ENCODE measurements at regions not wholly inside any gene's neighbourhood (a gene's known extent, or its start where the extent isn't known, plus 50 kb on each side); places are given as distances from the start of the nearest gene placed in this dataset.

DNA sequence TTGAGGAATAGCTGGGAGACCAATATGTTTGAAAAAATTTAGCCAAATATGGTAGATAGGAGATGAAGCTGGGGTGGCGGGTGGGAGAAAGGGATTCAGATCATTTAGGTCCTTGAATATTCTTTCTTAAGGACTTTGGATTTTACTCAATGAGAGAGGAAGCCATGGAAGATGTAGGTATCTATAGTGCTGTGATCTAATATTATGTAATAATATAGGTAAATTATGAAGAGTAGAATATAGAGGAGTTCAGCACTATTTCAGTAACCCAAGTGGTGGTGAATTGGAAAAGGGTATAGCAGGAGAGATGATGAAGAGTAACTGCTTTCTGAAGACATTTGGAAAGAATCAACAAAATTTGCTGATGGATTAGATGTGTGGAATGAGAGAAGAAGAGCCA lies 417.6 kb downstream of the UTRN start:
- Histone ChIP-seq H3K4me2 (replicated peaks; ENCODE audit: low read depth, low read length, poor library complexity, severe bottlenecking) (no peak overlapping the region), H4K20me1 (ENCODE audit: control insufficient read depth, insufficient read depth, low read length, poor library complexity, severe bottlenecking) (peaks cover 9% of the 10 kb centered on the region), H3K9ac (ENCODE audit: low read length) (no peak overlapping the region), H3K9me3 (ENCODE audit: control extremely low read depth in 1 of 3, control insufficient read depth in 2 of 3, insufficient read depth in 1 of 3, low read length in 2 of 3) (no peaks in the 10 kb centered on the region), H3K27me3 (replicated peaks in 1 of 4; ENCODE audit: control extremely low read depth in 1 of 4, control insufficient read depth in 3 of 4, insufficient read depth in 4 of 4, low read length in 3 of 4) (no peaks in the 10 kb centered on the region), H2AFZ (ENCODE audit: insufficient read depth, low read depth, low read length, poor library complexity, severe bottlenecking) (no peak overlapping the region), H3K79me2 (ENCODE audit: control insufficient read depth, insufficient read depth, low read length) (no peaks in the 10 kb centered on the region), H3K4me1 (ENCODE audit: control insufficient read depth in 2 of 2, insufficient read depth in 2 of 2, low read length in 2 of 2) (no peaks in the 10 kb centered on the region), H3K27ac (ENCODE audit: low read length in 2 of 2) (no peak overlapping the region), H3K36me3 (replicated peaks in 1 of 2; ENCODE audit: control extremely low read depth in 1 of 2, control insufficient read depth in 1 of 2, extremely low read depth in 1 of 2, insufficient read depth in 2 of 2, low read length in 1 of 2) (peaks cover 13 to 44% of the 10 kb centered on the region in 2 experiments), H3K4me3 (ENCODE audit: control extremely low read depth in 1 of 5, extremely low read depth in 1 of 5, insufficient read depth in 1 of 5, low read depth in 2 of 5, low read length in 4 of 5) (no peak overlapping the region)
- Mint-ChIP-seq H3K9me3 (ENCODE audit: insufficient read depth) (no peaks in the 10 kb centered on the region), H3K4me1 (no peaks in the 10 kb centered on the region), H3K27ac (no peak overlapping the region), H3K27me3 (no peaks in the 10 kb centered on the region), H3K4me3 (no peak overlapping the region)
- 100% methylated on average over 1 of the region's 1 CpG for WGBS (ENCODE audit: insufficient coverage)
- CTCF ChIA-PET = no interaction called here
- no peak for ATAC-seq (ENCODE audit: low read depth)
- TF ChIP-seq, protein P1, sequence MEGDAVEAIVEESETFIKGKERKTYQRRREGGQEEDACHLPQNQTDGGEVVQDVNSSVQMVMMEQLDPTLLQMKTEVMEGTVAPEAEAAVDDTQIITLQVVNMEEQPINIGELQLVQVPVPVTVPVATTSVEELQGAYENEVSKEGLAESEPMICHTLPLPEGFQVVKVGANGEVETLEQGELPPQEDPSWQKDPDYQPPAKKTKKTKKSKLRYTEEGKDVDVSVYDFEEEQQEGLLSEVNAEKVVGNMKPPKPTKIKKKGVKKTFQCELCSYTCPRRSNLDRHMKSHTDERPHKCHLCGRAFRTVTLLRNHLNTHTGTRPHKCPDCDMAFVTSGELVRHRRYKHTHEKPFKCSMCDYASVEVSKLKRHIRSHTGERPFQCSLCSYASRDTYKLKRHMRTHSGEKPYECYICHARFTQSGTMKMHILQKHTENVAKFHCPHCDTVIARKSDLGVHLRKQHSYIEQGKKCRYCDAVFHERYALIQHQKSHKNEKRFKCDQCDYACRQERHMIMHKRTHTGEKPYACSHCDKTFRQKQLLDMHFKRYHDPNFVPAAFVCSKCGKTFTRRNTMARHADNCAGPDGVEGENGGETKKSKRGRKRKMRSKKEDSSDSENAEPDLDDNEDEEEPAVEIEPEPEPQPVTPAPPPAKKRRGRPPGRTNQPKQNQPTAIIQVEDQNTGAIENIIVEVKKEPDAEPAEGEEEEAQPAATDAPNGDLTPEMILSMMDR (IDR thresholded peaks at IDR 0.05) = no peak
- no peak for TF ChIP-seq EZH2 (IDR thresholded peaks at IDR 0.05; ENCODE audit: borderline replicate concordance, insufficient read depth, low read depth, low read length, poor library complexity, severe bottlenecking)
- POLR2A ChIA-PET = no interaction called here
- DNase-seq = no peak
- intact Hi-C loops (cut with micrococcal nuclease) = no loop called here

DNA sequence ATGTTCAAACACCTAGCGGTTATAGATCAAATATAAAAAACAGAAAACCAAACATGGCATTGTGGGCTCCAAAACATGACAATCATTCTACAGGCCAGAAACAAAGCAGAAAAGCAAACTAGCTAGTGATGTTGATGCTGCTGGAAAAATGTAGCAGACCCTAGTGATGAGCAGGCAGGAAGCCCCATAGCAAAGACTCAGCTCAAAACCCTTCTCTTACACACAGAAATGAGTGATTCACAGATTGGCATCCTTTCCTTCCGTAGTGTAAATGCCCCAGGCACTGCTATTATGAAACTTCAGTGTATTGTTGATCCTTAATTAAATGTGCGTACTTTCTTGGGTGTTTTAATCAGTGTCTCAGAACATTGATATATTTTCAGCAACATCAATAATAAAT lies 425.1 kb downstream of the UTRN start:
- Mint-ChIP-seq H3K27me3 (no peaks in the 10 kb centered on the region), H3K27ac (no peak overlapping the region), H3K4me1 (no peaks in the 10 kb centered on the region), H3K9me3 (ENCODE audit: insufficient read depth) (no peaks in the 10 kb centered on the region), H3K4me3 (no peak overlapping the region)
- DNase-seq (no peak), ATAC-seq (ENCODE audit: low read depth) (no peak)
- intact Hi-C loops (cut with micrococcal nuclease) = no loop called here
- peaks cover 11 to 22% of the 10 kb centered on the region in 2 experiments for H3K36me3 ChIP-seq (replicated peaks in 1 of 2; ENCODE audit: control extremely low read depth in 1 of 2, control insufficient read depth in 1 of 2, extremely low read depth in 1 of 2, insufficient read depth in 2 of 2, low read length in 1 of 2)
- H3K27ac ChIP-seq (ENCODE audit: low read length in 2 of 2) = no peak overlapping the region
- no CpG with 5 or more reads among the region's 3 CpGs for WGBS (ENCODE audit: insufficient coverage)
- no peak overlapping the region for H3K4me3 ChIP-seq (ENCODE audit: control extremely low read depth in 1 of 5, extremely low read depth in 1 of 5, insufficient read depth in 1 of 5, low read depth in 2 of 5, low read length in 4 of 5)
- ChIA-PET CTCF (no interaction called here), POLR2A (no interaction called here)
- H3K9me3 ChIP-seq (ENCODE audit: control extremely low read depth in 1 of 3, control insufficient read depth in 2 of 3, insufficient read depth in 1 of 3, low read length in 2 of 3) = no peaks in the 10 kb centered on the region
- H3K79me2 ChIP-seq (ENCODE audit: control insufficient read depth, insufficient read depth, low read length) = peaks cover 7% of the 10 kb centered on the region
- no peak overlapping the region for H2AFZ ChIP-seq (ENCODE audit: insufficient read depth, low read depth, low read length, poor library complexity, severe bottlenecking)
- no peak for TF ChIP-seq EZH2 (IDR thresholded peaks at IDR 0.05; ENCODE audit: borderline replicate concordance, insufficient read depth, low read depth, low read length, poor library complexity, severe bottlenecking)
- TF ChIP-seq, protein P1 (IDR thresholded peaks at IDR 0.05) = no peak
- H3K4me1 ChIP-seq (ENCODE audit: control insufficient read depth in 2 of 2, insufficient read depth in 2 of 2, low read length in 2 of 2) = no peaks in the 10 kb centered on the region
- no peak overlapping the region for H3K9ac ChIP-seq (ENCODE audit: low read length)
- no peak overlapping the region for H3K4me2 ChIP-seq (replicated peaks; ENCODE audit: low read depth, low read length, poor library complexity, severe bottlenecking)
- no peaks in the 10 kb centered on the region for H3K27me3 ChIP-seq (replicated peaks in 1 of 4; ENCODE audit: control extremely low read depth in 1 of 4, control insufficient read depth in 3 of 4, insufficient read depth in 4 of 4, low read length in 3 of 4)
- peaks cover 16% of the 10 kb centered on the region for H4K20me1 ChIP-seq (ENCODE audit: control insufficient read depth, insufficient read depth, low read length, poor library complexity, severe bottlenecking)
